CD14-positive monocyte (primary cell): ENCODE measurements at regions not wholly inside any gene's neighbourhood (a gene's known extent, or its start where the extent isn't known, plus 50 kb on each side); places are given as distances from the start of the nearest gene placed in this dataset.

ENCODE experiments used
- DNase-seq, 3 donors: peaks; one replicate each; pipeline ENCODE4 v3.0.0-alpha.2; 2011 to 2022
- H2AFZ ChIP-seq: 2 replicates; pipeline ENCODE4 v1.6.0; 2012; ENCODE audit warnings: mild to moderate bottlenecking, low read depth, low read length, inconsistent platforms; ENCODE audit not compliant: insufficient read depth, poor library complexity, severe bottlenecking
- H3K27ac ChIP-seq, 2 donors: 1 replicate in 1 of 2; 2 replicates in 1 of 2; pipeline ENCODE4 v1.5.1; 2012 to 2013; ENCODE audit warnings: low read length in 2 of 2, control low read depth in 1 of 2, inconsistent platforms in 1 of 2, low read depth in 1 of 2, mild to moderate bottlenecking in 1 of 2
- H3K27me3 ChIP-seq, 2 donors: one replicate each; pipeline versions ENCODE4 v1.6.0 to v1.6.1; 2011 to 2013; ENCODE audit warnings: low read length in 2 of 2; ENCODE audit not compliant: control insufficient read depth in 2 of 2, insufficient read depth in 2 of 2
- H3K36me3 ChIP-seq, 2 donors: replicated peaks in 1 of 2; 1 replicate in 1 of 2; 2 replicates in 1 of 2; pipeline versions ENCODE4 v1.5.1 to v1.6.1; 2012 to 2013; ENCODE audit warnings: low read length in 2 of 2, control low read depth in 1 of 2, inconsistent platforms in 1 of 2, mild to moderate bottlenecking in 1 of 2; ENCODE audit not compliant: insufficient read depth in 2 of 2, control insufficient read depth in 1 of 2
- H3K4me1 ChIP-seq, 2 donors: 1 replicate in 1 of 2; 2 replicates in 1 of 2; pipeline versions ENCODE4 v1.5.1 to v1.6.1; 2012 to 2013; ENCODE audit warnings: low read length in 2 of 2, control low read depth in 1 of 2, inconsistent platforms in 1 of 2, mild to moderate bottlenecking in 1 of 2, moderate library complexity in 1 of 2; ENCODE audit not compliant: insufficient read depth in 2 of 2, control insufficient read depth in 1 of 2
- H3K4me2 ChIP-seq: replicated peaks from 2 replicates; pipeline ENCODE3; 2012; ENCODE audit warnings: low read length, moderate library complexity, mild to moderate bottlenecking; ENCODE audit not compliant: poor library complexity, severe bottlenecking; ENCODE audit errors: extremely low read depth
- H3K4me3 ChIP-seq, 3 experiments: fragments of 200-600 bp in 1 of 3; sonication (generic) in 1 of 3; replicated peaks in 1 of 3; 1 replicate in 2 of 3; 2 replicates in 1 of 3; pipeline ENCODE4 v1.5.1; 2011 to 2013; ENCODE audit warnings: low read length in 3 of 3, mild to moderate bottlenecking in 3 of 3, control low read depth in 2 of 3, low read depth in 2 of 3, inconsistent platforms in 1 of 3, moderate library complexity in 1 of 3
- H3K79me2 ChIP-seq: 2 replicates; pipeline ENCODE4 v1.6.0; 2012; ENCODE audit warnings: mild to moderate bottlenecking, control low read depth, inconsistent platforms, low read length, moderate library complexity; ENCODE audit not compliant: insufficient read depth
- H3K9ac ChIP-seq: 2 replicates; pipeline ENCODE4 v1.6.0; 2017; ENCODE audit warnings: low read length, mild to moderate bottlenecking; ENCODE audit not compliant: insufficient read depth, poor library complexity, severe bottlenecking
- H3K9me3 ChIP-seq, 2 donors: replicated peaks in 1 of 2; 1 replicate in 1 of 2; 2 replicates in 1 of 2; pipeline versions ENCODE4 v1.5.1 to v1.6.1; 2012 to 2013; ENCODE audit warnings: low read length in 2 of 2, control low read depth in 1 of 2; ENCODE audit not compliant: control insufficient read depth in 1 of 2, insufficient read depth in 1 of 2
- H4K20me1 ChIP-seq: 2 replicates; pipeline ENCODE4 v1.6.0; 2012; ENCODE audit warnings: mild to moderate bottlenecking, low read length, control low read depth, moderate library complexity; ENCODE audit not compliant: insufficient read depth
- H3K27ac Mint-ChIP-seq, 7 donors: one replicate each; pipeline ENCODE4 v1.8.0; 2020; ENCODE audit warnings: mild to moderate bottlenecking in 7 of 7, mixed read lengths in 7 of 7, moderate library complexity in 6 of 7, inconsistent platforms in 2 of 7
- H3K27me3 Mint-ChIP-seq, 3 donors: one replicate each; pipeline ENCODE4 v1.8.0; 2021 to 2022; ENCODE audit warnings: low read depth in 3 of 3, mild to moderate bottlenecking in 3 of 3, mixed read lengths in 3 of 3, moderate library complexity in 3 of 3, inconsistent platforms in 1 of 3
- H3K36me3 Mint-ChIP-seq, 2 donors: one replicate each; pipeline ENCODE4 v1.8.0; 2020; ENCODE audit warnings: mixed read lengths in 2 of 2, inconsistent platforms in 1 of 2, mild to moderate bottlenecking in 1 of 2
- H3K4me1 Mint-ChIP-seq: one replicate; pipeline ENCODE4 v1.8.0; 2020; ENCODE audit warnings: mild to moderate bottlenecking, mixed read lengths
- H3K4me3 Mint-ChIP-seq, 2 donors: one replicate each; pipeline ENCODE4 v1.8.0; 2020; ENCODE audit warnings: mild to moderate bottlenecking in 2 of 2, mixed read lengths in 2 of 2, moderate library complexity in 1 of 2
- H3K9me3 Mint-ChIP-seq, 7 donors: one replicate each; pipeline ENCODE4 v1.8.0; 2020 to 2022; ENCODE audit warnings: mixed read lengths in 7 of 7, mild to moderate bottlenecking in 6 of 7, moderate library complexity in 6 of 7, inconsistent platforms in 2 of 7
- WGBS: methylation state at CpG from one replicate; pipeline ENCODE4 v1.1.5; 2013; ENCODE audit warnings: missing lambda C conversion rate; ENCODE audit not compliant: insufficient coverage; 5-methylcytosine and 5-hydroxymethylcytosine counted together
- intact Hi-C, 2 donors: fragments of 100-400 bp; cut with micrococcal nuclease; formaldehyde crosslinking; loops; one replicate each; pipeline versions ENCODE4 v1.15.0 to v1.15.1; 2023
- TF ChIP-seq, protein P1 (sequence below): fragments of 200-600 bp; IDR thresholded peaks from one replicate; pipeline ENCODE4 v1.8.0; 2022; ENCODE audit warnings: antibody characterized with exemption, mild to moderate bottlenecking

DNA sequence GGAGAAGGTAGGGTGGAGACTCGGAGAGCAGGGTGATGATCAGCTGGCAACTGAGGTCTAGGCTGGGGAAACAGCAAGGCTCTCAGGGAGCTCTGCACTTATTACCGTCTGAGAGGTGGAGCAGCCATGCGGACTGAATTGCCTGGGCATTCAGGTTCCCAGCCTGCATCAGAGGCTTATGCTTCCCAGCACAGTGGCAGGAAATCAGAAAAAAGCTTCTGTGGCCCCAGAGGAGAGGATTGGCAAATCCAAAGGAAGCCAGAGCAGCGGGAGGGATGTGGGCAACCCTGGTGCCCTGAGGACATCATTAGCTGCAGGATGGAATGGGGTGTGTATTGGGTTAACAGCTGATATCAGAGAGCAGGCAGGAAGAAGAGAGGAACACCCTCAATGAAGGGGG is 374.1 kb upstream of the POU3F1 start:
- TF ChIP-seq, protein P1, sequence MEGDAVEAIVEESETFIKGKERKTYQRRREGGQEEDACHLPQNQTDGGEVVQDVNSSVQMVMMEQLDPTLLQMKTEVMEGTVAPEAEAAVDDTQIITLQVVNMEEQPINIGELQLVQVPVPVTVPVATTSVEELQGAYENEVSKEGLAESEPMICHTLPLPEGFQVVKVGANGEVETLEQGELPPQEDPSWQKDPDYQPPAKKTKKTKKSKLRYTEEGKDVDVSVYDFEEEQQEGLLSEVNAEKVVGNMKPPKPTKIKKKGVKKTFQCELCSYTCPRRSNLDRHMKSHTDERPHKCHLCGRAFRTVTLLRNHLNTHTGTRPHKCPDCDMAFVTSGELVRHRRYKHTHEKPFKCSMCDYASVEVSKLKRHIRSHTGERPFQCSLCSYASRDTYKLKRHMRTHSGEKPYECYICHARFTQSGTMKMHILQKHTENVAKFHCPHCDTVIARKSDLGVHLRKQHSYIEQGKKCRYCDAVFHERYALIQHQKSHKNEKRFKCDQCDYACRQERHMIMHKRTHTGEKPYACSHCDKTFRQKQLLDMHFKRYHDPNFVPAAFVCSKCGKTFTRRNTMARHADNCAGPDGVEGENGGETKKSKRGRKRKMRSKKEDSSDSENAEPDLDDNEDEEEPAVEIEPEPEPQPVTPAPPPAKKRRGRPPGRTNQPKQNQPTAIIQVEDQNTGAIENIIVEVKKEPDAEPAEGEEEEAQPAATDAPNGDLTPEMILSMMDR: no peak
- H3K9me3 Mint-ChIP-seq: peaks cover 0 to 5% (median 3%) of the 10 kb centered on the region in 7 donors
- Histone ChIP-seq H3K79me2 (no peaks in the 10 kb centered on the region), H3K27ac (no peak overlapping the region), H4K20me1 (no peaks in the 10 kb centered on the region), H2AFZ (no peak overlapping the region), H3K4me3 (no peak overlapping the region), H3K4me1 (no peaks in the 10 kb centered on the region), H3K27me3 (peaks cover 3 to 5% of the 10 kb centered on the region in 2 donors), H3K4me2 (no peak overlapping the region), H3K9ac (no peak overlapping the region), H3K36me3 (no peaks in the 10 kb centered on the region), H3K9me3 (no peaks in the 10 kb centered on the region)
- intact Hi-C loops: no loop called here
- H3K36me3 Mint-ChIP-seq: no peaks in the 10 kb centered on the region
- WGBS: 59% methylated on average over 4 of the region's 4 CpGs
- no peak overlapping the region for H3K4me3 Mint-ChIP-seq
- no peak overlapping the region for H3K27ac Mint-ChIP-seq
- no peak for DNase-seq
- H3K4me1 Mint-ChIP-seq: no peaks in the 10 kb centered on the region
- peaks cover 2 to 17% (median 15%) of the 10 kb centered on the region in 3 donors for H3K27me3 Mint-ChIP-seq

DNA sequence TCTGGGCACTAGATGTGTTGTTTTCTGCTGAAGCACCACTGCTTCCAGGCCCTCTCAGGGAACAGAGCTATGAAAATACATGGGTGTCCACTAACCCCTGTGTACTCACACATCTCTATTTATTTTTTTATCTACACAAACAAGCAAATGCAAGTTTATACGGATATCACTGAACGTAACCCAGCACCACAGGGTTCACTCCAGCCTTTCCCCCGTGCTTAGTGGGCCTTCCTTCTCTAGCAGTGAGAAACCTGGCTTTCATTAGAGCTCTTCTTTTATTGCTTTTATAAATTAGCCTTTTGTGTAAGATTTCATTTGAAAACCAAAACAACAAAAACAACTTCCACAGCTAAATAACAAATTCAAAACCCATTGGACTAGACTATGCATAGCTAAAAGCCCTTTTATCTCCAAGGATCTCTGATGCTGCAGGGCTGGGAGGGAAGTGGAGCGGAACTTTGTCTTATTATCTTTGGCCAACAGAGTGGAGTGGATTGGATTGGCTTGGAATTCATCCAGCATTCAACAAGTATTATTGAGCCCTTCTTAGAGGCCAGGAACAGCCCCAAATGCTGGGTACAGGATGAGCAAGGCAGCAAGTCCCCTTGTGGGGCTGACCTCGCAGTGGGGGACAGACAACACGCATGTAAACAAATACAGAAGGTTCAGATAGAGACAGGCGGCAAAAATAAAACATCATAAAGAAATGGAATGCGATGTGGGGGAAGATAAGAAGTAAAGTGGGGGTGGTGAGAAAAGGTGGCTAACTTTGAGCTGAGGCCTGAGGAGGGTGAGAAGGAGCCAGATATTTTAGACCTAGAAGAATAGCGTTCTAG is 371.8 kb upstream of the POU3F1 start:
- H3K27ac ChIP-seq: no peak overlapping the region
- H3K79me2 ChIP-seq: no peaks in the 10 kb centered on the region
- no peak overlapping the region for H3K4me3 Mint-ChIP-seq
- DNase-seq: no peak
- H3K4me2 ChIP-seq: no peak overlapping the region
- no peaks in the 10 kb centered on the region for H4K20me1 ChIP-seq
- no peak overlapping the region for H3K4me3 ChIP-seq
- H3K9me3 ChIP-seq: no peaks in the 10 kb centered on the region
- no peaks in the 10 kb centered on the region for H3K4me1 Mint-ChIP-seq
- H3K27ac Mint-ChIP-seq: no peak overlapping the region
- H3K9ac ChIP-seq: no peak overlapping the region
- H3K27me3 Mint-ChIP-seq: peaks cover 0 to 14% (median 8%) of the 10 kb centered on the region in 3 donors
- intact Hi-C loops: no loop called here
- H3K27me3 ChIP-seq: peaks cover 0 to 5% of the 10 kb centered on the region in 2 donors
- H3K36me3 Mint-ChIP-seq: no peaks in the 10 kb centered on the region
- H3K9me3 Mint-ChIP-seq: peaks cover 0 to 10% (median 2%) of the 10 kb centered on the region in 7 donors
- H2AFZ ChIP-seq: no peak overlapping the region
- TF ChIP-seq, protein P1: no peak
- no peaks in the 10 kb centered on the region for H3K4me1 ChIP-seq
- 96% methylated on average over 6 of the region's 9 CpGs for WGBS
- H3K36me3 ChIP-seq: no peaks in the 10 kb centered on the region
